ENCODE measurements at regions not wholly inside any gene's neighbourhood (a gene's known extent, or its start where the extent isn't known, plus 50 kb on each side); places are given as distances from the start of the nearest gene placed in this dataset.

DNA sequence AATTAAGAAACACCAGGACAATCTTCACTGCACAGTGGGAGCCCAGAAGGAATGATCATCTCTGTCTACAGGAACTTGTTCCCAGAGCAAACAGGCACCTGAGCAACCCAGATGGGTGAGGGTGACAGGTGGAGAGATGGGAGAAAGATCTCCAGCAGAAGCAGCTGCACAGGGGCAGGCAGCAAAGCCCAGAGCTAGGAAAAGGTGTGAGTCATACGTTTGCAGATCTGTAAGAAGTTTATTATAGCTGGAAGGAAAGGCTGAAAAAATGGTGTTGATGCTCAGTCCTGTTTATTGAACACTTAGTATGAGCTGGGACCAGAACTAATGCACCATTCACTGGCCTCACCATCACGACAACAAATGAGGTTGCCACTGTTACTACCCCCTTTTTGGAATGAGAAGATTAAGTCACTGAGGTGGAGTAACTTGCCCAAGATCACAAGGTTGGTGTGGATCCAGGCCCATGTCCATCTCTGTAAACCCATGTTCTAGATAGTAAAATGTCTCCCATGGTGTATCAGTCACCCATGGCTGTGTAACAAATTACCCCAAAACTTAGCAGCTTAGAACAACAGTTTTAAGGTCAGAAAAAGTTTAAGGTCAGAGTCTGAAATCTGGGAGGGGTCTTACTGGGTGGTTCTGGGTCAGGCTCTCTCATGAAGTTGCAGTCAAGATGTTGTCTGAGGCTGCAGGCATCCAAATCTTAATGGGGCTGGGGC is 506.9 kb downstream of the RPS24 start:
- H3K9ac ChIP-seq (ENCODE audit: low read depth, low read length, poor library complexity), result no peak overlapping the region
- no peak overlapping the region for H2BK15ac ChIP-seq (ENCODE audit: low read length)
- peaks cover 16 to 34% of the 10 kb centered on the region in 2 donors for H3K4me1 ChIP-seq (ENCODE audit: control insufficient read depth in 2 of 2, insufficient read depth in 1 of 2, low read depth in 1 of 2, low read length in 2 of 2)
- H3K18ac ChIP-seq (ENCODE audit: low read length), result no peak overlapping the region
- no peak overlapping the region for H2BK5ac ChIP-seq (ENCODE audit: low read length)
- H3K36me3 ChIP-seq (replicated peaks in 1 of 2; ENCODE audit: control insufficient read depth in 2 of 2, insufficient read depth in 2 of 2, low read length in 2 of 2), result no peaks in the 10 kb centered on the region
- H3K23ac ChIP-seq (ENCODE audit: low read depth, low read length, poor library complexity), result no peak overlapping the region
- H4K8ac ChIP-seq (ENCODE audit: low read depth, low read length), result no peak overlapping the region
- no peak overlapping the region for H4K91ac ChIP-seq (ENCODE audit: low read depth, low read length, poor library complexity)
- peaks cover 0 to 3% of the 10 kb centered on the region in 2 donors for H3K9me3 ChIP-seq (replicated peaks in 1 of 2; ENCODE audit: control insufficient read depth in 2 of 2, insufficient read depth in 1 of 2, low read depth in 1 of 2, low read length in 2 of 2)
- no peak overlapping the region for H2AK5ac ChIP-seq (ENCODE audit: low read depth, low read length)
- no peak overlapping the region for H3K14ac ChIP-seq (ENCODE audit: low read length)
- no peak for DNase-seq (ENCODE audit: low spot score)
- H3K27ac ChIP-seq (replicated peaks; ENCODE audit: low read length), result no peak overlapping the region
- no peaks in the 10 kb centered on the region for H3K27me3 ChIP-seq (ENCODE audit: control insufficient read depth in 3 of 3, insufficient read depth in 3 of 3, low read depth in 1 of 3, low read length in 3 of 3)
- H2BK12ac ChIP-seq (ENCODE audit: low read length), result no peak overlapping the region
- H3K4me2 ChIP-seq (ENCODE audit: insufficient read depth, low read length, poor library complexity, severe bottlenecking), result no peak overlapping the region
- H3K79me1 ChIP-seq (ENCODE audit: low read depth, low read length), result no peaks in the 10 kb centered on the region
- WGBS, 2 donors (ENCODE audit: extremely low coverage in 2 of 2, insufficient read length in 2 of 2, insufficient replicate concordance in 1 of 2), result no CpG with 5 or more reads among the region's 2 CpGs
- H3K4ac ChIP-seq (ENCODE audit: low read length), result no peak overlapping the region
- no peak overlapping the region for H2AFZ ChIP-seq (ENCODE audit: low read length)
- no peak overlapping the region for H2BK120ac ChIP-seq (ENCODE audit: low read depth, low read length)
- H3K4me3 ChIP-seq (ENCODE audit: low read length in 2 of 2), result no peak overlapping the region

DNA sequence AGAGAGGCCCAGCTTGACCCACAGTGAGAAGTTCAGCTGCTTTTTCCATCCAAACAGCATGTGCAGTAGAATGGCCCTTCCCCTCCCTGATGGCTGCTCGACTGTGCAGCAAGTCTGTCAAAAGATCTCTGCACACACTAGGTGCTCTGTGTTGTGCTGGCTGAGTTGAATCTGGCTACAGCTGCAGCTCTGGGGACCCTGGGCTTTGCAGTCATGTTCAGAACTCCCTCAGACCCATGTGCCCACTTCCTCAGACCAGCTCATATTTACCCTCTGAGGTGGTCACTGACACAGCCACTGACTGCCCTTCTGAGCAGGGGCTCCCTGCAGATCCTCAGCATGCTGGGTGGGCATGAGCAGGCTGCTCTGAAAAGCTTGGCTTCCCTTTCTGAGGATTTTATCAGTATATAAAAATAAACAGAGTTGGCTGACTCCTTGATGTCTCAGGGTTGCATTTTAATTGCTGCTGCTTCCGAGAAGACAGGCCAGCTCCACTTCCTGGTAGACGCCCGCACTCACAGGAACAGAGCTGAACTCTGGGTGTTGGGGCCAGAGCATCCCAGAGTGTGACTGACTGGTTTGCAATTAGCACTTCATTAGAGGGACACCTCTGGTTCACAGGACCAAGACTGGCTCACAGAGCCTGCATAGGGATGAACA is 507.9 kb downstream of the RPS24 start:
- WGBS, 2 donors (ENCODE audit: extremely low coverage in 2 of 2, insufficient read length in 2 of 2, insufficient replicate concordance in 1 of 2), result no CpG with 5 or more reads among the region's 4 CpGs
- Histone ChIP-seq H3K4me1 (ENCODE audit: control insufficient read depth in 2 of 2, insufficient read depth in 1 of 2, low read depth in 1 of 2, low read length in 2 of 2) (peaks cover 16 to 34% of the 10 kb centered on the region in 2 donors), H3K4ac (ENCODE audit: low read length) (no peak overlapping the region)

DNA sequence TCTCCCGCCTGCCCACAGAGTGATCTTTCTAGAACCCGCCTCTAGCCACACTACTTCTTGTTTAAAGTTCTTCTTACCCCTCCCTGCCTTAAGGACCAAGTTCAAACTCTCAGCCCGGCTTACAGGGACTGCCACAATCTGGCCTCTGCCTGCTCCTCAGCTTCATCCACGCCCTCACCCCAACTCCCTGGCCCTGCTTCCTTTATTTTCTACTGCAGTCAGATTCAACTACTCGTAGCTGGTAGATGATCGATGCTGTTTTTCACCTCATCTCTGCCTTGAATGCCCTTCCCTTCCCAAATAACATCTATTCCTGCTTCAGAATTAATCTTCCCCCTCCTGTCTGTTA is 508.5 kb downstream of the RPS24 start:
- WGBS, 2 donors (ENCODE audit: extremely low coverage in 2 of 2, insufficient read length in 2 of 2, insufficient replicate concordance in 1 of 2), result no CpG with 5 or more reads among the region's 6 CpGs

More for the DNA sequence above, 507.9 kb downstream of the RPS24 start:
- Histone ChIP-seq H3K4me2 (ENCODE audit: insufficient read depth, low read length, poor library complexity, severe bottlenecking) (no peak overlapping the region), H2AFZ (ENCODE audit: low read length) (peak overlapping the region; percentile 47), H2BK15ac (ENCODE audit: low read length) (no peak overlapping the region), H3K79me1 (ENCODE audit: low read depth, low read length) (no peaks in the 10 kb centered on the region), H3K27me3 (ENCODE audit: control insufficient read depth in 3 of 3, insufficient read depth in 3 of 3, low read depth in 1 of 3, low read length in 3 of 3) (no peaks in the 10 kb centered on the region), H3K18ac (ENCODE audit: low read length) (no peak overlapping the region), H2AK5ac (ENCODE audit: low read depth, low read length) (peak overlapping the region; percentile 11), H3K36me3 (replicated peaks in 1 of 2; ENCODE audit: control insufficient read depth in 2 of 2, insufficient read depth in 2 of 2, low read length in 2 of 2) (no peaks in the 10 kb centered on the region), H4K8ac (ENCODE audit: low read depth, low read length) (no peak overlapping the region), H2BK5ac (ENCODE audit: low read length) (no peak overlapping the region), H2BK12ac (ENCODE audit: low read length) (no peak overlapping the region), H3K23ac (ENCODE audit: low read depth, low read length, poor library complexity) (peak overlapping the region; percentile 20), H2BK120ac (ENCODE audit: low read depth, low read length) (no peak overlapping the region), H3K9me3 (replicated peaks in 1 of 2; ENCODE audit: control insufficient read depth in 2 of 2, insufficient read depth in 1 of 2, low read depth in 1 of 2, low read length in 2 of 2) (peaks cover 0 to 3% of the 10 kb centered on the region in 2 donors), H3K4me3 (ENCODE audit: low read length in 2 of 2) (no peak overlapping the region), H3K27ac (replicated peaks; ENCODE audit: low read length) (no peak overlapping the region), H3K9ac (ENCODE audit: low read depth, low read length, poor library complexity) (no peak overlapping the region), H3K14ac (ENCODE audit: low read length) (no peak overlapping the region), H4K91ac (ENCODE audit: low read depth, low read length, poor library complexity) (no peak overlapping the region)
- DNase-seq (ENCODE audit: low spot score), result no peak

DNA sequence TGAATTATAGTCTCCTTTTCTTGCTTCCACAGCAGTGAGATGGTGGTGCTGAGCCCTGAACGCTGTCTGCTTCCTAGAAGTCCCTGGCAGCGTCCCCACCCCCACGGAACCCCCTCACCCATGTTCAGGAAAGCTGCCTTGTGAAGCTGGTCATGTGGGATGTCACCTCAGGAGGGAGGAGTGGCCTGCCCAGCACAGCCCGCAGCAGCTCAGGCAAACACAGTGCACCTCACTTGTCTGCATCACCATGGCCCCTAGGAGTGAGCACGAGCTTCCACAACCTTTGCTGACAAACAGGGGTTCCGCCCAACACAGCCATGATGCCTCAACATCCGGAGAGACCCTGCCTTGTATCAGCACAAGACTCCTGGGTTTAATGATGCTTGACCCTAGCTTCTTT is 508.9 kb downstream of the RPS24 start:
- Histone ChIP-seq H3K4me1 (ENCODE audit: control insufficient read depth in 2 of 2, insufficient read depth in 1 of 2, low read depth in 1 of 2, low read length in 2 of 2) (peaks cover 16 to 34% of the 10 kb centered on the region in 2 donors), H3K27ac (replicated peaks; ENCODE audit: low read length) (no peak overlapping the region), H3K9ac (ENCODE audit: low read depth, low read length, poor library complexity) (no peak overlapping the region)

More for the DNA sequence above, 508.5 kb downstream of the RPS24 start:
- Histone ChIP-seq H4K8ac (ENCODE audit: low read depth, low read length) (no peak overlapping the region), H2AK5ac (ENCODE audit: low read depth, low read length) (peak overlapping the region; percentile 11), H3K9me3 (replicated peaks in 1 of 2; ENCODE audit: control insufficient read depth in 2 of 2, insufficient read depth in 1 of 2, low read depth in 1 of 2, low read length in 2 of 2) (peaks cover 0 to 3% of the 10 kb centered on the region in 2 donors), H2AFZ (ENCODE audit: low read length) (peak overlapping the region; percentile 47), H2BK15ac (ENCODE audit: low read length) (no peak overlapping the region), H3K18ac (ENCODE audit: low read length) (no peak overlapping the region), H3K36me3 (replicated peaks in 1 of 2; ENCODE audit: control insufficient read depth in 2 of 2, insufficient read depth in 2 of 2, low read length in 2 of 2) (no peaks in the 10 kb centered on the region), H2BK120ac (ENCODE audit: low read depth, low read length) (peak overlapping the region; percentile 4), H3K4ac (ENCODE audit: low read length) (no peak overlapping the region), H4K91ac (ENCODE audit: low read depth, low read length, poor library complexity) (no peak overlapping the region), H2BK5ac (ENCODE audit: low read length) (no peak overlapping the region), H3K9ac (ENCODE audit: low read depth, low read length, poor library complexity) (no peak overlapping the region), H3K79me1 (ENCODE audit: low read depth, low read length) (no peaks in the 10 kb centered on the region), H2BK12ac (ENCODE audit: low read length) (no peak overlapping the region), H3K14ac (ENCODE audit: low read length) (no peak overlapping the region), H3K4me3 (ENCODE audit: low read length in 2 of 2) (no peak overlapping the region), H3K23ac (ENCODE audit: low read depth, low read length, poor library complexity) (no peak overlapping the region), H3K27ac (replicated peaks; ENCODE audit: low read length) (no peak overlapping the region), H3K27me3 (ENCODE audit: control insufficient read depth in 3 of 3, insufficient read depth in 3 of 3, low read depth in 1 of 3, low read length in 3 of 3) (no peaks in the 10 kb centered on the region), H3K4me2 (ENCODE audit: insufficient read depth, low read length, poor library complexity, severe bottlenecking) (no peak overlapping the region), H3K4me1 (ENCODE audit: control insufficient read depth in 2 of 2, insufficient read depth in 1 of 2, low read depth in 1 of 2, low read length in 2 of 2) (peaks cover 16 to 34% of the 10 kb centered on the region in 2 donors)
- DNase-seq (ENCODE audit: low spot score), result no peak

More for the DNA sequence above, 508.9 kb downstream of the RPS24 start:
- WGBS, 2 donors (ENCODE audit: extremely low coverage in 2 of 2, insufficient read length in 2 of 2, insufficient replicate concordance in 1 of 2), result no CpG with 5 or more reads among the region's 7 CpGs
- Histone ChIP-seq H4K91ac (ENCODE audit: low read depth, low read length, poor library complexity) (no peak overlapping the region), H3K4me2 (ENCODE audit: insufficient read depth, low read length, poor library complexity, severe bottlenecking) (no peak overlapping the region), H3K4me3 (ENCODE audit: low read length in 2 of 2) (no peak overlapping the region), H3K18ac (ENCODE audit: low read length) (peak overlapping the region; percentile 4), H3K23ac (ENCODE audit: low read depth, low read length, poor library complexity) (no peak overlapping the region), H3K9me3 (replicated peaks in 1 of 2; ENCODE audit: control insufficient read depth in 2 of 2, insufficient read depth in 1 of 2, low read depth in 1 of 2, low read length in 2 of 2) (peaks cover 0 to 3% of the 10 kb centered on the region in 2 donors), H3K27me3 (ENCODE audit: control insufficient read depth in 3 of 3, insufficient read depth in 3 of 3, low read depth in 1 of 3, low read length in 3 of 3) (no peaks in the 10 kb centered on the region), H4K8ac (ENCODE audit: low read depth, low read length) (no peak overlapping the region), H2AK5ac (ENCODE audit: low read depth, low read length) (peak overlapping the region; percentile 0), H3K36me3 (replicated peaks in 1 of 2; ENCODE audit: control insufficient read depth in 2 of 2, insufficient read depth in 2 of 2, low read length in 2 of 2) (no peaks in the 10 kb centered on the region), H2BK15ac (ENCODE audit: low read length) (no peak overlapping the region), H3K4ac (ENCODE audit: low read length) (no peak overlapping the region), H3K79me1 (ENCODE audit: low read depth, low read length) (no peaks in the 10 kb centered on the region), H3K14ac (ENCODE audit: low read length) (no peak overlapping the region), H2BK5ac (ENCODE audit: low read length) (no peak overlapping the region), H2BK120ac (ENCODE audit: low read depth, low read length) (peak overlapping the region; percentile 4), H2AFZ (ENCODE audit: low read length) (peak overlapping the region; percentile 47), H2BK12ac (ENCODE audit: low read length) (no peak overlapping the region)
- no peak for DNase-seq (ENCODE audit: low spot score)

Measured in neuronal stem cell (in vitro differentiated cells).